Hepatocyte (in vitro differentiated cells): ENCODE measurements at regions not wholly inside any gene's neighbourhood (a gene's known extent, or its start where the extent isn't known, plus 50 kb on each side); places are given as distances from the start of the nearest gene placed in this dataset.

Experiments
- DNase-seq: peaks from one replicate; pipeline ENCODE4 v3.0.0-alpha.2; 2016; ENCODE audit warnings: low spot score
- H2AFZ ChIP-seq: fragments of 200-600 bp; sonication (generic); 2 replicates; pipeline ENCODE4 v1.6.0; 2016; ENCODE audit warnings: antibody characterized with exemption, mild to moderate bottlenecking
- H3K27ac ChIP-seq: fragments of 200-600 bp; sonication (generic); 2 replicates; pipeline ENCODE4 v1.5.1; 2016; ENCODE audit warnings: mild to moderate bottlenecking
- H3K27me3 ChIP-seq: fragments of 200-600 bp; sonication (generic); 2 replicates; pipeline ENCODE4 v1.6.1; 2016
- H3K36me3 ChIP-seq: fragments of 200-600 bp; sonication (generic); replicated peaks from 2 replicates; pipeline ENCODE4 v1.5.1; 2016; ENCODE audit warnings: low read depth; ENCODE audit not compliant: insufficient read depth
- H3K4me1 ChIP-seq: fragments of 200-600 bp; sonication (generic); 2 replicates; pipeline ENCODE4 v1.5.1; 2016; ENCODE audit warnings: mild to moderate bottlenecking, moderate library complexity; ENCODE audit not compliant: insufficient read depth
- H3K4me2 ChIP-seq: fragments of 200-600 bp; sonication (generic); 2 replicates; pipeline ENCODE4 v1.6.0; 2016
- H3K4me3 ChIP-seq: fragments of 200-600 bp; sonication (generic); 2 replicates; pipeline ENCODE4 v1.5.1; 2016; ENCODE audit warnings: mild to moderate bottlenecking
- H3K79me2 ChIP-seq: fragments of 200-600 bp; sonication (generic); 2 replicates; pipeline ENCODE4 v1.6.0; 2017; ENCODE audit warnings: mild to moderate bottlenecking
- H3K9me2 ChIP-seq: fragments of 200-600 bp; sonication (generic); replicated peaks from 2 replicates; pipeline ENCODE4 v1.6.0; 2017; ENCODE audit warnings: mild to moderate bottlenecking; ENCODE audit not compliant: insufficient read depth
- H3K9me3 ChIP-seq: fragments of 200-600 bp; sonication (generic); 2 replicates; pipeline ENCODE4 v1.5.1; 2016; ENCODE audit warnings: low read depth, mild to moderate bottlenecking
- H4K20me1 ChIP-seq: fragments of 200-600 bp; sonication (generic); 2 replicates; pipeline ENCODE4 v1.6.0; 2016; ENCODE audit warnings: mild to moderate bottlenecking; ENCODE audit not compliant: insufficient read depth, poor library complexity, severe bottlenecking
- CTCF ChIP-seq: fragments of 200-600 bp; sonication (generic); IDR thresholded peaks from 2 replicates; pipeline ENCODE4 v1.5.1; 2016; ENCODE audit warnings: antibody characterized with exemption, mild to moderate bottlenecking; ENCODE audit not compliant: poor library complexity
- EZH2 ChIP-seq: fragments of 200-600 bp; sonication (generic); IDR thresholded peaks from 2 replicates; pipeline ENCODE4 v1.6.1; 2016; ENCODE audit warnings: antibody characterized with exemption, mild to moderate bottlenecking, borderline replicate concordance
- EZH2phosphoT487 ChIP-seq: fragments of 200-600 bp; sonication (generic); IDR thresholded peaks from one replicate; pipeline ENCODE4 v1.6.1; 2018; ENCODE audit warnings: antibody characterized with exemption, mild to moderate bottlenecking, low read depth, moderate library complexity; ENCODE audit not compliant: unreplicated experiment, severe bottlenecking
- WGBS: methylation state at CpG from one replicate; pipeline ENCODE4 v1.1.6; 2016; ENCODE audit warnings: low lambda C conversion rate; ENCODE audit errors: missing lambda C conversion rate; 5-methylcytosine and 5-hydroxymethylcytosine counted together

GRCh38 chrX:131763674-131764073, 219.8 kb downstream of the OR13H1 start:
- Histone ChIP-seq H2AFZ (no peak overlapping the region), H3K4me2 (no peak overlapping the region), H3K9me3 (no peaks in the 10 kb centered on the region), H3K36me3 (no peaks in the 10 kb centered on the region), H3K27me3 (no peaks in the 10 kb centered on the region), H3K4me3 (no peak overlapping the region), H4K20me1 (no peaks in the 10 kb centered on the region), H3K4me1 (no peaks in the 10 kb centered on the region), H3K9me2 (no peaks in the 10 kb centered on the region), H3K79me2 (no peaks in the 10 kb centered on the region), H3K27ac (no peak overlapping the region)
- WGBS, result 81% methylated on average over 10 of the region's 10 CpGs
- no peak for TF ChIP-seq EZH2
- TF ChIP-seq EZH2phosphoT487, result no peak
- no peak for TF ChIP-seq CTCF
- no peak for DNase-seq

- TF ChIP-seq CTCF (no peak), EZH2phosphoT487 (no peak), EZH2 (no peak)
- H3K9me2 ChIP-seq, result no peaks in the 10 kb centered on the region
- H4K20me1 ChIP-seq, result no peaks in the 10 kb centered on the region
- no peaks in the 10 kb centered on the region for H3K9me3 ChIP-seq
- H3K36me3 ChIP-seq, result no peaks in the 10 kb centered on the region
- DNase-seq, result no peak
- no peaks in the 10 kb centered on the region for H3K27me3 ChIP-seq
- no peak overlapping the region for H2AFZ ChIP-seq
- no peaks in the 10 kb centered on the region for H3K79me2 ChIP-seq
- no peak overlapping the region for H3K4me2 ChIP-seq
- no peak overlapping the region for H3K4me3 ChIP-seq
- 89% methylated on average over 5 of the region's 5 CpGs for WGBS
- H3K4me1 ChIP-seq, result no peaks in the 10 kb centered on the region
- H3K27ac ChIP-seq, result no peak overlapping the region
These were observed 220.3 kb downstream of the OR13H1 start for GRCh38 chrX:131764216-131764615.

- Histone ChIP-seq H2AFZ (no peak overlapping the region), H3K4me3 (no peak overlapping the region)
These were observed 234.7 kb downstream of the OR13H1 start for GRCh38 chrX:131778269-131779218.

More at GRCh38 chrX:131778269-131779218, 234.7 kb downstream of the OR13H1 start:
- Histone ChIP-seq H3K4me1 (no peaks in the 10 kb centered on the region), H3K4me2 (no peak overlapping the region), H4K20me1 (no peaks in the 10 kb centered on the region), H3K9me3 (no peaks in the 10 kb centered on the region), H3K27me3 (no peaks in the 10 kb centered on the region), H3K27ac (no peak overlapping the region), H3K9me2 (no peaks in the 10 kb centered on the region), H3K79me2 (no peaks in the 10 kb centered on the region), H3K36me3 (no peaks in the 10 kb centered on the region)
- TF ChIP-seq EZH2phosphoT487 (no peak), CTCF (no peak), EZH2 (no peak)
- 84% methylated on average over 18 of the region's 18 CpGs for WGBS
- DNase-seq, result no peak
